GM10248 (cell line): ENCODE measurements at regions not wholly inside any gene's neighbourhood (a gene's known extent, or its start where the extent isn't known, plus 50 kb on each side); places are given as distances from the start of the nearest gene placed in this dataset.
"Not testable (repeated sequence)": the region's sequence is repeated elsewhere in the genome, so short reads cannot be mapped to it uniquely, and the experiment has no call there.

ENCODE experiments used
- CTCF ChIA-PET: fragments of 300-600 bp; sonication (Branson Sonifier 250); formaldehyde crosslinking; extraction: SDS; loops from one replicate; lab custom pipeline; 2021; ENCODE audit warnings: antibody characterized with exemption; lab: Yijun Ruan, JAX
- POLR2A ChIA-PET: fragments of 350-650 bp; sonication (Branson Sonifier 250); formaldehyde crosslinking; extraction: SDS; loops from one replicate; lab custom pipeline; 2020; ENCODE audit warnings: antibody characterized with exemption; lab: Yijun Ruan, JAX
- DNase-seq: peaks from one replicate; pipeline ENCODE4 v3.0.0; 2012; ENCODE audit errors: extremely low spot score
- TF ChIP-seq, protein P1 (sequence below): IDR thresholded peaks from 2 replicates; pipeline ENCODE4 v1.5.1; 2012; ENCODE audit warnings: mild to moderate bottlenecking, low read depth; ENCODE audit errors: extremely low read depth, missing control alignments, control extremely low read depth

DNA sequence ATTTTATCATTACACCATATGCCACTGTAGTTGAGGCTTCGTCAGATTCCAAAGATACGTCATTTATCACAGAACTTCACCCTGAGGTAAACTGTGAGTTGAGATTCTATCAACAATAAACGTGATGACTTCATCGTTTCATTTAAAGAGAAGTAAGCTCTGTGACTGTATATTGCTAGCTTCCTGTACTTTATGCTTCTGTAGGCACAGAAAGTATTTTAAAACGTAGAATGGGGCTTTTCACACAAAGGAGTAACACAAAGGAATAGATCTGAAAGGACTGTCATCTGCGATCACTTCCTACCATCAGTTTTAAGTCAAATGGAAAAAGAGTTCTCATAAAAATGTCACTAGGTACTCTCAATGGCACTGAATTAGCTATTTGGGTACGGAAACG is 234.4 kb upstream of the MCHR2 start:
- ChIA-PET POLR2A (no interaction called here), CTCF (interaction anchor here (1.4 to 2.3 kb wide), 2 partner anchors 10 to 19 kb away, joined by 3 to 9 read pairs; no protein-coding TSS in a partner anchor)
- DNase-seq = no peak
- TF ChIP-seq, protein P1, sequence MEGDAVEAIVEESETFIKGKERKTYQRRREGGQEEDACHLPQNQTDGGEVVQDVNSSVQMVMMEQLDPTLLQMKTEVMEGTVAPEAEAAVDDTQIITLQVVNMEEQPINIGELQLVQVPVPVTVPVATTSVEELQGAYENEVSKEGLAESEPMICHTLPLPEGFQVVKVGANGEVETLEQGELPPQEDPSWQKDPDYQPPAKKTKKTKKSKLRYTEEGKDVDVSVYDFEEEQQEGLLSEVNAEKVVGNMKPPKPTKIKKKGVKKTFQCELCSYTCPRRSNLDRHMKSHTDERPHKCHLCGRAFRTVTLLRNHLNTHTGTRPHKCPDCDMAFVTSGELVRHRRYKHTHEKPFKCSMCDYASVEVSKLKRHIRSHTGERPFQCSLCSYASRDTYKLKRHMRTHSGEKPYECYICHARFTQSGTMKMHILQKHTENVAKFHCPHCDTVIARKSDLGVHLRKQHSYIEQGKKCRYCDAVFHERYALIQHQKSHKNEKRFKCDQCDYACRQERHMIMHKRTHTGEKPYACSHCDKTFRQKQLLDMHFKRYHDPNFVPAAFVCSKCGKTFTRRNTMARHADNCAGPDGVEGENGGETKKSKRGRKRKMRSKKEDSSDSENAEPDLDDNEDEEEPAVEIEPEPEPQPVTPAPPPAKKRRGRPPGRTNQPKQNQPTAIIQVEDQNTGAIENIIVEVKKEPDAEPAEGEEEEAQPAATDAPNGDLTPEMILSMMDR = no peak

DNA sequence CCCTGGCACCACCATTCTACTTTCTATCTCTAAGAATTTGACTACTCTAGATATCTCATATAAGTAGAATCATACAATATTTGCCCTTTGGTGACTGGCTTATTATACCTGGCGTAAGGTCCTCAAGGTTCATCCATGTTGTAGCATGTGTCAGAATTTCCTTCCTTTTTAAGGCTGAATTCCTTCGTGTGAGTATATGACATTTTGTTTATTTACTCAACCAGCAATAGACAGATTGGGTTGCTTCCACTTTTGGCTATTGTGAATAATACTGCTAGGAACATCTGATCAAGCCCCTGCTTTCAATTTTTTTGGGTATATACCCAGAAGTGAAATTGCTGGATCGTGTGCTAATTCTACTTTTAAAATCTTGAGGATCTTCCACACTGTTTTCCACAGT is 232.8 kb upstream of the MCHR2 start:
- POLR2A ChIA-PET = no interaction called here
- no peak for DNase-seq
- CTCF ChIA-PET = no interaction called here
- TF ChIP-seq, protein P1 = no peak

DNA sequence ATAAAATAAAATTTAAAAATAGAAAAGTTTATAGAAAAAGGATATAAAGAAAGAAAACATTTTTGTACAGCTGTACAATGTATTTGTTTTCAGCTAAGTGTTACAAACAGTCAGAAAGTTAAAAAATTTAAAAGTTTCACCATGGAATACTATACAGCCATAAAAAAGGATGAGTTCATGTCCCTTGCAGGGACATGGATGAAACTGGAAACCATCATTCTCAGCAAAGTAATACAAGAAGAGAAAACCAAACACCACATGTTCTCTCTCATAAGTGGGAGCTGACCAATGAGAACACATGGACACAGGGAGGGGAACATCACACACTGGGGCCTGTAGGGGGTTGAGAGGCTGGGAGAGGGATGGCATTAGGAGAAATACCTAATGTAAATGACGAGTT is 229.9 kb upstream of the MCHR2 start:
- POLR2A ChIA-PET, DNase-seq: not testable (repeated sequence)
- CTCF ChIA-PET = interaction anchor here (1.4 kb wide), 1 partner anchor 12 kb away, joined by 3 read pairs; no protein-coding TSS in a partner anchor

DNA sequence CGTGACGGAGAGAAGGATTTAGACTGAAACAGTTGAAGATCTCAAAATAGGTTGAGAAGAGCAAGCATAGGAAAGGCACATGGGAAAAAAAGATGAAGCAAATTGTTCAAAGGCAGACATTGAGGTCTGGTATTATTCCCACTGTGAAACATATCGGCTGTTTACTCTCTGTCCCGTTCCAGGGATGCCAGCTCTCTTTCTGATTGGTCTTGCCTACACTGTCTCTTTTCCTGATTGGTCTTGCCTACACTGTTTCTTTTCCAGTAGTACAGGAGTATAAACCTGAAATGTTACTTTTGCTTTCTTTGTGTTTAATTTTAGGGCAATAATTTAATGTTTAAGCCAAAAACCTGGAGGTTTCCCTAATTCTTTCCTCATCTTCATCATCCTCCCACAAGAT is 226.5 kb upstream of the MCHR2 start:
- TF ChIP-seq, protein P1 = no peak
- CTCF ChIA-PET = interaction anchor here (1.5 kb wide), 1 partner anchor 12 kb away, joined by 4 read pairs; no protein-coding TSS in a partner anchor
- no peak for DNase-seq
- POLR2A ChIA-PET = no interaction called here

DNA sequence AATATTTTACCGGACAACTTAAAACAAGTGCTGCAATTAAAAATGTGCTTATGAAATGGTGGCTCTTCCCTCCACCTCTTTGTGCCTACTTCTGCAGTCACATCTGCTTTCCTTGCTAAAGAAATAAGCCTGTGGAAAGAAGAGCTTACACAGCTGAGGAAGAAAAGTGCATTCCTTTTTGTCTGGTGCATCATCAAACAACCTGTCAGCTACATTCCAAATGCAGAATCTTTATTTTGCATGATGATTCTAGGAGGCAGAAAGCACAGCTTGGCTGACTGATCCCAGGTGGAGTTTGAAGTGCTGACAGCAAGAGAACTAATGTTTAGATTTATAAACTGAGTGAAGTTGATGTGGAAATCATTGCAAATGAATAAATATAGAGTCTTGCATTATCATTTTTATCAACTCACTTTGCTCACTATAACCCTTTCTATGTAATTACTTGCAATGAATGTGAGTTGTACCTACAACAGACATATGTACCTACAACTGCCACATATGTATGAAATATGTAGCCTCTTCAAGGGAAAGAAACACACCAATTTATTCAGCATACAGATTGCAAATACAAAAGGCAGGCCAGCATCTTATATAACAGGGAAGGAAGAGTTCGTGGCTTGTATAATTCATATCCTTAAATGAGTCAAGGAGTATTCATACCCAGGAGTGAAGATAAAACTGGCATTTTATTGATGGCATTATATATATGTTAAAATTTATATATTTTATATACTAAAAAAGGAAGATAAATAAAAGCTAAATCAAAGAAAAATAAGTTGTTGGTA is 223.4 kb upstream of the MCHR2 start:
- no peak for DNase-seq
- TF ChIP-seq, protein P1 = no peak
- CTCF ChIA-PET = interaction anchor here (1.1 to 2.6 kb wide), 2 partner anchors 12 to 14 kb away, joined by 3 to 9 read pairs; no protein-coding TSS in a partner anchor
- POLR2A ChIA-PET = no interaction called here

DNA sequence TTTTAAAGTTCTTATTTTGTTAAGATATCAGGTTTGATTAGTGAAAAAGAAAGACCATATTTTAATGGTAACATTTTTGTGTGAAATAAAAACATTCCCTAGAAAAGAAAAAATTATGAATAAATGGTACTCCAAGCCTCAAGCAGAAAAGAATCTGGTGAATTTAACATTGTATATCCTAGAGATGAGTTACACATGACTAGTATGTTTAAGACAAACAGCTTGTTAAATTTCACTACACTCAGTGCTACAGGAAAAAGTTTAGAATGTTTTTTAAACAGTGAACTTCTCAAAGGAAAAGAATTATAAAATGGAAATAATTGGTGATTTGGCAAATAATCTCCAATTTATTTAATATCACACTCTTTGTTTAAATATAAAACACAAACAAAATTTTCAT is 222.7 kb upstream of the MCHR2 start:
- DNase-seq = no peak
- ChIA-PET POLR2A (no interaction called here), CTCF (interaction anchor here (2.6 kb wide), 1 partner anchor 13 kb away, joined by 9 read pairs; no protein-coding TSS in a partner anchor)
- TF ChIP-seq, protein P1 = no peak

DNA sequence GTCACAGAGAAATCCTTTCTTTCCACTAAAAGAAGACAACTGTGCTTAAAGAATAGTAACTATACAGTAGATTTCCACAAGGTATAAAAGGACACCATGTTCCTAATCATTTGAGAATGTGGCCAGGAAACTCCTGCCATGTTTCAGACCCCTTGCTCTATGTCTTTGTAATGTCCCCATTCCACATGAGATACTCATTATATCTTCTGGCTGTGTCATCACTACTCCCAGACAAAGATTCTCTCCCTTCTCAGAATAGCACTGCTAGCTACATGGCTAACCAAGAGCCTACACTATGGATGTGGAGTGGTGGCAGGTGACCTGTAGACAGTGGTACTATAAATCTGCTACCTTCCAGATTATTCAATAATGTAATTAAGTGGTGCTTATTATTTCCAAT is 218.1 kb upstream of the MCHR2 start:
- CTCF ChIA-PET = interaction anchor here (1.5 kb wide), 1 partner anchor 12 kb away, joined by 3 read pairs; no protein-coding TSS in a partner anchor
- no peak for DNase-seq
- TF ChIP-seq, protein P1 = no peak
- POLR2A ChIA-PET = no interaction called here
